Liver (tissue), 7 donors: ENCODE measurements at regions not wholly inside any gene's neighbourhood (a gene's known extent, or its start where the extent isn't known, plus 50 kb on each side); places are given as distances from the start of the nearest gene placed in this dataset.

Source experiments
- DNase-seq: peaks from one replicate; pipeline ENCODE4 v3.0.0-alpha.2; 2017; ENCODE audit warnings: low spot score
- H3K27ac ChIP-seq, 2 donors: one replicate each; pipeline ENCODE4 v1.7.0; 2013; ENCODE audit warnings: inconsistent platforms in 2 of 2, low read length in 2 of 2, control low read depth in 1 of 2, low read depth in 1 of 2, mild to moderate bottlenecking in 1 of 2
- H3K27me3 ChIP-seq, 4 donors: one replicate each; pipeline versions ENCODE4 v1.6.1 to v1.7.0; 2013; ENCODE audit warnings: low read length in 3 of 4, inconsistent platforms in 1 of 4, mild to moderate bottlenecking in 1 of 4, moderate library complexity in 1 of 4; ENCODE audit not compliant: control insufficient read depth in 4 of 4, insufficient read depth in 4 of 4
- H3K36me3 ChIP-seq, 4 donors: one replicate each; pipeline versions ENCODE4 v1.6.1 to v1.7.0; 2013; ENCODE audit warnings: low read length in 3 of 4, mild to moderate bottlenecking in 3 of 4, low read depth in 1 of 4, moderate library complexity in 1 of 4; ENCODE audit not compliant: control insufficient read depth in 4 of 4, insufficient read depth in 3 of 4
- H3K4me1 ChIP-seq, 4 donors: one replicate each; pipeline versions ENCODE4 v1.6.1 to v1.7.0; 2013; ENCODE audit warnings: low read length in 3 of 4, mild to moderate bottlenecking in 3 of 4, moderate library complexity in 1 of 4; ENCODE audit not compliant: control insufficient read depth in 4 of 4, insufficient read depth in 4 of 4
- H3K4me3 ChIP-seq, 3 donors: one replicate each; pipeline versions ENCODE4 v1.6.1 to v1.7.0; 2013; ENCODE audit warnings: low read length in 3 of 3, control low read depth in 1 of 3, low read depth in 1 of 3, mild to moderate bottlenecking in 1 of 3
- H3K9ac ChIP-seq, 2 donors: one replicate each; pipeline ENCODE4 v1.7.0; 2013; ENCODE audit warnings: low read length in 2 of 2, mild to moderate bottlenecking in 2 of 2, moderate library complexity in 2 of 2, control low read depth in 1 of 2, low read depth in 1 of 2
- H3K9me3 ChIP-seq, 4 donors: one replicate each; pipeline versions ENCODE4 v1.6.1 to v1.7.0; 2013; ENCODE audit warnings: low read length in 3 of 4; ENCODE audit not compliant: control insufficient read depth in 4 of 4
- ATF3 ChIP-seq: IDR thresholded peaks from 2 replicates; pipeline ENCODE4 v1.6.1; 2016; ENCODE audit warnings: antibody characterized with exemption
- EGR1 ChIP-seq, 2 donors: IDR thresholded peaks; 2 replicates each; pipeline ENCODE4 v1.6.1; 2016 to 2018; ENCODE audit warnings: antibody characterized with exemption in 2 of 2, low read depth in 2 of 2
- FOXA1 ChIP-seq: IDR thresholded peaks from 2 replicates; pipeline ENCODE4 v1.6.1; 2016; ENCODE audit warnings: antibody characterized with exemption
- FOXA2 ChIP-seq: IDR thresholded peaks from 2 replicates; pipeline ENCODE4 v1.6.1; 2016; ENCODE audit warnings: antibody characterized with exemption
- HNF4A ChIP-seq, 2 donors: conservative IDR thresholded peaks; 2 replicates each; pipeline ENCODE4 v1.6.1; 2016; ENCODE audit warnings: antibody characterized with exemption in 2 of 2, mild to moderate bottlenecking in 2 of 2
- HNF4G ChIP-seq: IDR thresholded peaks from 2 replicates; pipeline ENCODE4 v1.6.1; 2016; ENCODE audit warnings: antibody characterized with exemption
- JUND ChIP-seq, 2 donors: IDR thresholded peaks; 2 replicates each; pipeline ENCODE4 v1.6.1; 2016; ENCODE audit warnings: antibody characterized with exemption in 2 of 2
- NR2F2 ChIP-seq: IDR thresholded peaks from 2 replicates; pipeline ENCODE4 v1.6.1; 2016; ENCODE audit warnings: antibody characterized with exemption
- REST ChIP-seq: IDR thresholded peaks from 2 replicates; pipeline ENCODE4 v1.6.1; 2016; ENCODE audit warnings: antibody characterized with exemption, mild to moderate bottlenecking
- RXRA ChIP-seq, 2 donors: IDR thresholded peaks; 2 replicates each; pipeline ENCODE4 v1.6.1; 2017 to 2018; ENCODE audit warnings: antibody characterized with exemption in 2 of 2, mild to moderate bottlenecking in 1 of 2
- SP1 ChIP-seq: IDR thresholded peaks from 2 replicates; pipeline ENCODE4 v1.6.1; 2018; ENCODE audit warnings: antibody characterized with exemption, mild to moderate bottlenecking
- TAF1 ChIP-seq: conservative IDR thresholded peaks from 2 replicates; pipeline ENCODE4 v1.6.1; 2016; ENCODE audit warnings: antibody characterized with exemption, mild to moderate bottlenecking
- YY1 ChIP-seq: IDR thresholded peaks from 2 replicates; pipeline ENCODE4 v1.6.1; 2016; ENCODE audit warnings: antibody characterized with exemption, mild to moderate bottlenecking
- ZBTB33 ChIP-seq: IDR thresholded peaks from 2 replicates; pipeline ENCODE4 v1.6.1; 2016; ENCODE audit warnings: antibody characterized with exemption
- TF ChIP-seq, protein P1 (sequence below): IDR thresholded peaks from 2 replicates; pipeline ENCODE4 v1.6.1; 2016; ENCODE audit warnings: antibody characterized with exemption
- TF ChIP-seq, protein P2 (sequence below): fragments of 150-350 bp; IDR thresholded peaks from 2 replicates; pipeline ENCODE4 v1.5.1; 2017; ENCODE audit warnings: improper control_type of control experiment, low read depth, low read length; ENCODE audit not compliant: missing input control
- donor health status: healthy.
- donor health status: healthy.
- donor health status: healthy.
- donor health status: healthy.

DNA sequence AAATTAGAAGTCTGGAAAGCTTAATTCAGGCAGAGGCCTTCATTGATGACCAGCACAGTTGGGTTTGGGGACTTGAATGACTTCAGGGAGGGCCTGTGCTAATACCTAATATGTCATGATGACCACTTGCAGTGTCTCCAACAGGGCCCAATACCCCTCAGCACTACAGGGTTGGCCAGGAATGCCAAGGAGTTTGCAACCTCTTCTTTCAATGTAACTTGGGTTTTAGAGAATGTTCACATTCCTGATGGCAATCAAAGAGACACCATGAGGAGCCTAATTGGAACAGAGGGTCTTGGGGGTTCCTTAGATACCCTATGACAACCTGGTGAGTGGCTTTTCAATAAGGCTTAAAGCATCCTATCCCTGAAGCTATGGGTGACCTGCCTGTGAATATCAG lies 52.4 kb upstream of the ST8SIA3 start:
- Histone ChIP-seq H3K27me3 (no peaks in the 10 kb centered on the region), H3K4me1 (no peaks in the 10 kb centered on the region), H3K36me3 (no peaks in the 10 kb centered on the region), H3K9me3 (no peaks in the 10 kb centered on the region), H3K9ac (no peak overlapping the region), H3K27ac (no peak overlapping the region), H3K4me3 (no peak overlapping the region)
- no peak for DNase-seq
- TF ChIP-seq HNF4G (no peak), EGR1 (IDR thresholded peaks at IDR 0.05; ENCODE audit: low read depth in 2 of 2) (no peak), ATF3 (no peak), YY1 (no peak), ZBTB33 (no peak), FOXA1 (no peak), SP1 (no peak), HNF4A (conservative IDR thresholded peaks at IDR 0.05) (no peak), JUND (IDR thresholded peaks at IDR 0.05) (no peak), RXRA (IDR thresholded peaks at IDR 0.05) (no peak), TAF1 (no peak), FOXA2 (no peak), NR2F2 (no peak), REST (no peak)
- TF ChIP-seq, protein P1, sequence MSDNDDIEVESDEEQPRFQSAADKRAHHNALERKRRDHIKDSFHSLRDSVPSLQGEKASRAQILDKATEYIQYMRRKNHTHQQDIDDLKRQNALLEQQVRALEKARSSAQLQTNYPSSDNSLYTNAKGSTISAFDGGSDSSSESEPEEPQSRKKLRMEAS, result no peak
- TF ChIP-seq, protein P2, sequence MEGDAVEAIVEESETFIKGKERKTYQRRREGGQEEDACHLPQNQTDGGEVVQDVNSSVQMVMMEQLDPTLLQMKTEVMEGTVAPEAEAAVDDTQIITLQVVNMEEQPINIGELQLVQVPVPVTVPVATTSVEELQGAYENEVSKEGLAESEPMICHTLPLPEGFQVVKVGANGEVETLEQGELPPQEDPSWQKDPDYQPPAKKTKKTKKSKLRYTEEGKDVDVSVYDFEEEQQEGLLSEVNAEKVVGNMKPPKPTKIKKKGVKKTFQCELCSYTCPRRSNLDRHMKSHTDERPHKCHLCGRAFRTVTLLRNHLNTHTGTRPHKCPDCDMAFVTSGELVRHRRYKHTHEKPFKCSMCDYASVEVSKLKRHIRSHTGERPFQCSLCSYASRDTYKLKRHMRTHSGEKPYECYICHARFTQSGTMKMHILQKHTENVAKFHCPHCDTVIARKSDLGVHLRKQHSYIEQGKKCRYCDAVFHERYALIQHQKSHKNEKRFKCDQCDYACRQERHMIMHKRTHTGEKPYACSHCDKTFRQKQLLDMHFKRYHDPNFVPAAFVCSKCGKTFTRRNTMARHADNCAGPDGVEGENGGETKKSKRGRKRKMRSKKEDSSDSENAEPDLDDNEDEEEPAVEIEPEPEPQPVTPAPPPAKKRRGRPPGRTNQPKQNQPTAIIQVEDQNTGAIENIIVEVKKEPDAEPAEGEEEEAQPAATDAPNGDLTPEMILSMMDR, result no peak
